ENCODE measurements at regions not wholly inside any gene's neighbourhood (a gene's known extent, or its start where the extent isn't known, plus 50 kb on each side); places are given as distances from the start of the nearest gene placed in this dataset.

GRCh38 chr3:124282751-124283651 is 291.1 kb upstream of the ROPN1 start:
- DNase-seq: no peak

GRCh38 chr3:124283652-124284023 is 291.7 kb upstream of the ROPN1 start:
- no peak for DNase-seq

GRCh38 chr3:124288996-124289395 is 297.1 kb upstream of the ROPN1 start:
- no peak for DNase-seq

GRCh38 chr3:124291008-124291407 is 299.1 kb upstream of the ROPN1 start:
- DNase-seq: no peak

GRCh38 chr3:124292329-124292728 is 300.4 kb upstream of the ROPN1 start:
- DNase-seq: no peak

GRCh38 chr3:124293584-124293983 is 301.7 kb upstream of the ROPN1 start:
- DNase-seq: no peak

- no peak for DNase-seq
Measured at GRCh38 chr3:124295362-124295761, 303.4 kb upstream of the ROPN1 start.

- DNase-seq: no peak
Measured at GRCh38 chr3:124296406-124296805, 304.5 kb upstream of the ROPN1 start.

- DNase-seq: no peak
Measured at GRCh38 chr3:124297062-124297980, 305.4 kb upstream of the ROPN1 start.

GRCh38 chr3:124298301-124298700 is 306.4 kb upstream of the ROPN1 start:
- DNase-seq: no peak

GRCh38 chr3:124298951-124299350 is 307.0 kb upstream of the ROPN1 start:
- no peak for DNase-seq

GRCh38 chr3:124299831-124300230 is 307.9 kb upstream of the ROPN1 start:
- DNase-seq: no peak

GRCh38 chr3:124300416-124300815 is 308.5 kb upstream of the ROPN1 start:
- no peak for DNase-seq

- no peak for DNase-seq
Measured at GRCh38 chr3:124303305-124303910, 311.5 kb upstream of the ROPN1 start.

- DNase-seq: no peak
Measured at GRCh38 chr3:124306665-124307064, 314.7 kb upstream of the ROPN1 start.

GRCh38 chr3:124313621-124314020 is 321.7 kb upstream of the ROPN1 start:
- DNase-seq: no peak

GRCh38 chr3:124315215-124316033 is 323.5 kb upstream of the ROPN1 start:
- DNase-seq: no peak

GRCh38 chr3:124316034-124316287 is 324.0 kb upstream of the ROPN1 start:
- no peak for DNase-seq

GRCh38 chr3:124318014-124318413 is 326.1 kb upstream of the ROPN1 start:
- DNase-seq: no peak

GRCh38 chr3:124318656-124319055 is 326.7 kb upstream of the ROPN1 start:
- DNase-seq: no peak

- DNase-seq: no peak
Measured at GRCh38 chr3:124320976-124321375, 329.1 kb upstream of the ROPN1 start.

- no peak for DNase-seq
Measured at GRCh38 chr3:124322309-124322880, 330.5 kb upstream of the ROPN1 start.
